SK-N-MC (cell line): ENCODE measurements at regions not wholly inside any gene's neighbourhood (a gene's known extent, or its start where the extent isn't known, plus 50 kb on each side); places are given as distances from the start of the nearest gene placed in this dataset.
"Not testable (repeated sequence)": the region's sequence is repeated elsewhere in the genome, so short reads cannot be mapped to it uniquely, and the experiment has no call there.

Experiments
- DNase-seq: peaks from one replicate; pipeline ENCODE4 v3.0.0-alpha.2; 2011; ENCODE audit warnings: low read depth, low spot score
- H3K27ac ChIP-seq: fragments of 200-600 bp; sonication (generic); 2 replicates; pipeline ENCODE4 v1.5.1; 2016; ENCODE audit warnings: mixed run types
- H3K36me3 ChIP-seq: fragments of 200-600 bp; sonication (generic); 2 replicates; pipeline ENCODE4 v1.6.1; 2017; ENCODE audit warnings: antibody characterized with exemption, low read length, mixed read lengths; ENCODE audit not compliant: insufficient read depth
- H3K4me3 ChIP-seq: fragments of 200-600 bp; sonication (generic); 2 replicates; pipeline ENCODE4 v1.5.1; 2016
- H3K9ac ChIP-seq: fragments of 200-600 bp; sonication (generic); 2 replicates; pipeline ENCODE4 v1.8.0; 2017; ENCODE audit warnings: mixed run types, mixed read lengths; ENCODE audit not compliant: insufficient read length
- H3K9me3 ChIP-seq: fragments of 200-600 bp; sonication (generic); 2 replicates; pipeline ENCODE4 v1.6.1; 2017; ENCODE audit warnings: low read depth, mild to moderate bottlenecking, antibody characterized with exemption, low read length, moderate library complexity, mixed read lengths
- EZH2 ChIP-seq: fragments of 200-600 bp; sonication (generic); IDR thresholded peaks from one replicate; pipeline ENCODE4 v1.6.1; 2017; ENCODE audit warnings: antibody characterized with exemption
- FOXP2 ChIP-seq: optimal IDR thresholded peaks from 2 replicates; pipeline ENCODE3; 2011; ENCODE audit warnings: mild to moderate bottlenecking, moderate library complexity; ENCODE audit not compliant: insufficient read depth; ENCODE audit errors: extremely low read length, control extremely low read depth
- POLR2AphosphoS5 ChIP-seq: IDR thresholded peaks from 2 replicates; pipeline ENCODE4 v1.6.1; 2012; ENCODE audit warnings: mild to moderate bottlenecking, low read depth, low read length, borderline replicate concordance

DNA sequence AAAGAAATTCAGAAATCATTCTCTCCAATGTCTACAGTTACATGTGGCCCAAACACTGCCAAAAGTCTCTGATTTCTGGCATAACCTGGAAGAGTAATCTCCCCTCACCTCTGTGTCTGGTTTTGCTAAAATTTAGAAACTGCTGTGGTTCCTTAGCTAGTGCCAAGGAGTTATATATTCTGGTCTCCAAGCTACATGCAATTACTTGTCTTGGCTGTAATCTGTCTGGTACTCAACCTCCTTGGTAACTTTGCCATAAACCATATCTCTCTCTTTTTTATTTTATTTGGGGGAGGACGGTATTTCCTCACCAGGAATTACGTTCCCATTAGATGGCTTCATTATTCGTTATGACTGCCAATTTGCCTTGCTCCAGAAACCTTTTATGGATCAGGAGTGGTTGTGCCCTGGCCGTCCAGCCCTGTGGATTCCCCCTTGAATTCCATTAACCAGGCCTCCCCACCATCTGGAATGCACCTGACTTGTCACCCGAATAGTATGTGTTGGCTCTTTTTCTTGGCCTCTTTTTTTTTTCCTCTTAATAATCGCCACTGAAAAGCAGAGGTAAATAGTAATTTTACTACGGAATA is 400.0 kb downstream of the CD83 start:
- TF ChIP-seq FOXP2 (no peak), POLR2AphosphoS5 (no peak), EZH2 (no peak)
- H3K9ac ChIP-seq: no peak overlapping the region
- H3K9me3 ChIP-seq: no peaks in the 10 kb centered on the region
- peak overlapping the region; percentile 84 for H3K27ac ChIP-seq
- no peaks in the 10 kb centered on the region for H3K36me3 ChIP-seq
- peak overlapping the region; percentile 53 for H3K4me3 ChIP-seq
- no peak for DNase-seq

DNA sequence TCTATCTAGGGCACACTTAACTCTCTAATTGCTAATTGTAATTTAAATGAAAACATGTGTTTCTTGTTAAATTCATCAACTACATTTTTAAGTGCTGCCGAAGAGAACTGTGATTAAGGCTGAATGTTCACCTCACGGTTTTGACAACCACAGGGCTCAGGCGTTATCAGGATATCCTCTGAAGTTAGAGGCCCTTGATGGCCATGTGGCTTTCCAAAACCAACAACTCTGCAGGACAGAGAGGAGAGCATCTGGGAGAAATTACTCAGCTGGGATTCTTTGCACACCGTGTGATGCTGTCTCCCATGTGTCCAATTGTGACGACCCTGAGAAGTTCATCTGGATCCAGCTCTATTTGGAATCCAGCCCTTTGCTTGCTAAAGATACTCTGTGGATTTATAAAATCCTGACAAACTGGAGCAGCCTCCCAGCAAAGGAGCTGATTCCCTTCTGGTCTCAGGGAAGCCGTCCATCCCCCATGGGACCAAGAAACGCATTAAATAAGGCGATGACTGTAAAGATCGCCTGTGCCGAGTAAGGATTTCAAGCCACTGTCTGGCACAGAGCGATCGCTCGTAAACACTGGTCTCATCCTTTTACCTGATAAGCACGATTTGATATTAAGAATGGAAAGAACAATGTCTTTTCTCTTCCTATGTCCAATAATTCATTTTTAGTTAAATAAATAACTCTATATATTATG is 401.1 kb downstream of the CD83 start:
- peak overlapping the region; percentile 53 for H3K4me3 ChIP-seq
- DNase-seq: no peak
- H3K27ac ChIP-seq: peak overlapping the region; percentile 84
- TF ChIP-seq FOXP2 (no peak), POLR2AphosphoS5 (peak; percentile 54; the same call in 1 of the 2 replicates), EZH2 (no peak)
- H3K9me3 ChIP-seq: no peaks in the 10 kb centered on the region
- peak overlapping the region; percentile 12 for H3K9ac ChIP-seq
- H3K36me3 ChIP-seq: no peaks in the 10 kb centered on the region

DNA sequence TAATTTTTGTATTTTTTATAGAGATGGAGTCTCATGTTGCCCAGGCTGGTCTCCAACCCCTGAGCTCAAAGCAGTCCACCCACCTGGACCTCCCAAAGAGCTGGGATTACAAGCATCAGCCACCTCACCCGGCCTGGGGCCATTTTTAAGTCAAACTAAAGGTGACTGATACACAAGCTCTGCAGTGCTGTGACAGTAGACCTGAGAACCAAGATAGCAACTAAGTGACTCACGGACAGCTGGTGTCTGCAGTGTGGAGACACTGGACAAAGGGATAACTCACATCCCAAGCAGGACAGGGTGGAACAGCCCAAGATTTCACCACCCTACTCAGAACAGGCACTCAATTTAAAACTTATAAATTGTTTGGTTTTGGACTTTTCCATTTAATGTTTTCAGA is 402.5 kb downstream of the CD83 start:
- no peak overlapping the region for H3K9ac ChIP-seq

DNA sequence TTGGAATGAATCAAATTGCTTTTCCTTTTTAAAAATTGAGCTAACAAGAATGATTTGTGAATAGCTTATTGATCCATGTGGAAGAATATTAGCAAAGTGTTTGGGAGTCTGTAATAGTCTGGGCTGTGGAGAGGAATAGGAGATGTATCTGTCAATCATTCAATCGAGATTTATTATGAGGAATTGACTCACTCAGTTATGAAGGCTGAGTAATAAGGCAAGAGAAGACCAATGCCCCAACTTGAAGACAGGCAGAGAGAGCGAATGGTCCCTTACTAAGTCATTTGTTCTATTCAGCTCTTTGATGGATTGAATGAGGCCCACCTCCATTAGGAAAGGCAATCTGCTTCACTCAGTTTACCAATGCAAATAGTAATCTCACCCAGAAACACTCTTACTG is 403.0 kb downstream of the CD83 start:
- H3K4me3 ChIP-seq: no peak overlapping the region
- no peak for DNase-seq
- no peak overlapping the region for H3K9ac ChIP-seq
- no peaks in the 10 kb centered on the region for H3K9me3 ChIP-seq
- no peaks in the 10 kb centered on the region for H3K36me3 ChIP-seq
- H3K27ac ChIP-seq: no peak overlapping the region
- TF ChIP-seq POLR2AphosphoS5 (no peak), EZH2 (no peak), FOXP2 (no peak)

More for the DNA sequence above, 402.5 kb downstream of the CD83 start:
- Histone ChIP-seq H3K4me3 (no peak overlapping the region), H3K36me3 (no peaks in the 10 kb centered on the region), H3K27ac (no peak overlapping the region), H3K9me3 (no peaks in the 10 kb centered on the region)
- no peak for TF ChIP-seq POLR2AphosphoS5
- no peak for TF ChIP-seq FOXP2
- no peak for TF ChIP-seq EZH2
- no peak for DNase-seq

DNA sequence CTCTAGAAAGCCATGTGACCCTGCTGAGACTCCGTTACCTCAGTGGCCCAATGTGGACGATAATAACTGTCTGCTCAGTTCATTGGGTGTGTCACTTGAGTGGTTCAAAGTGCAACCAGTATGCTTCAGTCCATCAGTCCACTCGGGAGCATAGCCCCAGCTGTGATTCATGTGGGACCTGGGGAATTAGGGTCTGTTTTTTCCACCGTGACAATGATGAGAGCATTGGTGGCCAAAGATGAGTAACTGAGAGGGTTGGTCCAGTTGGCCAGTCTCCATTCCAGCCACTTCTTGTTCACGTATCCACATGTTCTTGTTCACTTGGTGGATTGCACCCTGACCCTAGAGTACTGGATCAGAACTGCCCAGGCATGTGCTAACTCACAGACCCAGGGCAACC is 403.6 kb downstream of the CD83 start:
- H3K9ac ChIP-seq: no peak overlapping the region
- no peaks in the 10 kb centered on the region for H3K9me3 ChIP-seq
- no peak overlapping the region for H3K27ac ChIP-seq
- H3K4me3 ChIP-seq: no peak overlapping the region
- DNase-seq: no peak
- no peaks in the 10 kb centered on the region for H3K36me3 ChIP-seq
- TF ChIP-seq EZH2 (no peak), FOXP2 (no peak), POLR2AphosphoS5 (no peak)

DNA sequence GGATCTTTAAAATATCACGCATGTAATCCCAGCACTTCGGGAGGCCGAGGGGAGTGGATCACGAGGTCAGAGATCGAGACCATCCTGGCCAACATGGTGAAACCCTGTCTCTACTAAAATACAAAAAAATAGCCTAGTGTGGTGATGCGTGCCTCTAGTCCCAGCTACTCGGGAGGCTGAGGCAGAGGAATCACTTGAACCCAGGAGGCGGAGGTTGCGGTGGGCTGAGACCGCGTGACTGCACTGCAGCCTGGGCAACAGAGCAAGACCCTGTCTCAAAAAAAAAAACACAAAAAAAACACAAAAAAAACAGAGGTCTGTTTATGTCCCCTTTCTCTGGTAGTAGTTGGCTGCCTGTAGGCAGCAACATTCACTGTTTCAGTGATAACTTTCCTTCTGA is 404.3 kb downstream of the CD83 start:
- not testable (repeated sequence) for H3K4me3 ChIP-seq, H3K36me3 ChIP-seq, H3K9me3 ChIP-seq, H3K27ac ChIP-seq, DNase-seq, H3K9ac ChIP-seq

DNA sequence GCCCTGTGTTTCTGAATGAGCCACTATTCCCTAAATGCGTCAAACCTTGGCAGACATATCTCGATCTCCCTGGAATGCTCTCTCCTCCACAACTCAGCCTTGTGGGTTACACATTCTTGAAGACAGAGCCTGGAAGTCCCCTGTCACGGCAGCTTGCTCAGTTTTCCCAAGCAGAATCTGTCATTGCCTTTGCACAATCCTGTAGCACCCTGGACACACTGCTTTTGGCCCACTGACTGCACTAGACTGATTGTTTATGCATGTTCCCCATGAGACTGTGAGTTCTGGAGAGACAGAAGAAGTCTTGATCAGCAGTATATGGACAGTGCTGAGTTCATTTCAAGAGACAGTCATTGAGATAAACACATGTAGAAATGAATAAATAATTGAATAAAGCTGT is 406.7 kb downstream of the CD83 start:
- Histone ChIP-seq H3K9ac (no peak overlapping the region), H3K9me3 (peaks cover 3% of the 10 kb centered on the region; the same call in 1 of the 2 replicates), H3K27ac (peak overlapping the region; percentile 85), H3K36me3 (no peaks in the 10 kb centered on the region), H3K4me3 (peak overlapping the region; percentile 4; the same call in 1 of the 2 replicates)
- DNase-seq: no peak
- TF ChIP-seq POLR2AphosphoS5: no peak
- TF ChIP-seq EZH2: no peak
- peak; percentile 62 for TF ChIP-seq FOXP2

DNA sequence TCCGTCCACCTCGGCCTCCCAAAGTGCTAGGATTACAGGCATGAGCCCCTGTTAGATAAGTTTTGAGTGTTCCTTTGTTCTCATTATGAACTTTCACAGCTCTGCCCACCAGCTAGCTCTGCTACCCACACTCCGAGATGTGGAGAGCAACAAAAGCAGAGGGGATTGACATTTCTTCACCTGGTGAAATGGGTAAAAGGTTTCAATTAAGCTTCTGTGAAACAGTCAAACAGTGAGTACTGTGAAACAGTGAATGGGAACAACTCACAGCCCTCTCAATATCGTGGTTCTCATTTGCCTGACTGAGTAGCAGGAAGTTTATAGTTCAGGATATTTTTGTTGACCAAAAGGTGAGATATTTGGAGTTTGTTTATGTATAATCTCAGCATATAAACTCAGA is 412.8 kb downstream of the CD83 start:
- Histone ChIP-seq H3K36me3 (no peaks in the 10 kb centered on the region), H3K27ac (no peak overlapping the region), H3K9me3 (peaks cover 3% of the 10 kb centered on the region; the same call in 1 of the 2 replicates), H3K4me3 (no peak overlapping the region), H3K9ac (no peak overlapping the region)
- no peak for TF ChIP-seq EZH2
- TF ChIP-seq FOXP2: no peak
- TF ChIP-seq POLR2AphosphoS5: no peak
- no peak for DNase-seq
